A549 (cell line): ENCODE measurements at regions not wholly inside any gene's neighbourhood (a gene's known extent, or its start where the extent isn't known, plus 50 kb on each side); places are given as distances from the start of the nearest gene placed in this dataset.

ENCODE experiments used
- CTCF ChIP-seq: fragments of >200 bp; sonication (Bioruptor Twin); formaldehyde crosslinking; IDR thresholded peaks from 3 replicates; pipeline ENCODE4 v1.5.1; 2016
- MYC ChIP-seq: IDR thresholded peaks from 2 replicates; pipeline ENCODE4 v1.6.1; 2012; ENCODE audit warnings: mild to moderate bottlenecking, inconsistent platforms, low read length, improper control_type of control experiment, borderline replicate concordance
- POLR2A ChIP-seq: IDR thresholded peaks from 2 replicates; pipeline ENCODE4 v1.6.1; 2012; ENCODE audit warnings: mild to moderate bottlenecking, low read length

GRCh38 chr16:73166441-73166851, 118.5 kb upstream of the ZFHX3 start:
- no peak for TF ChIP-seq MYC
- TF ChIP-seq CTCF: no peak
- no peak for TF ChIP-seq POLR2A
